Prostate gland (tissue), 2 donors: ENCODE measurements at regions not wholly inside any gene's neighbourhood (a gene's known extent, or its start where the extent isn't known, plus 50 kb on each side); places are given as distances from the start of the nearest gene placed in this dataset.

Experiments used
- CTCF ChIP-seq, 4 experiments: fragments of 200-600 bp in 2 of 4; fragments of 450-650 bp in 2 of 4; sonication (generic) in 2 of 4; IDR thresholded peaks; 1 replicate in 3 of 4; 2 replicates in 1 of 4; pipeline ENCODE4 v1.5.1; 2016 to 2019; ENCODE audit warnings: antibody characterized with exemption in 4 of 4, mild to moderate bottlenecking in 2 of 4, moderate library complexity in 2 of 4
- POLR2A ChIP-seq: fragments of 450-650 bp; IDR thresholded peaks from one replicate; pipeline ENCODE4 v1.6.1; 2016; ENCODE audit warnings: antibody characterized with exemption, mild to moderate bottlenecking

- TF ChIP-seq CTCF (IDR thresholded peaks at IDR 0.05) (no peak), POLR2A (no peak)
Observed at GRCh38 chr18:43794363-43794762, 517.1 kb upstream of the SYT4 start.
